ENCODE measurements at regions not wholly inside any gene's neighbourhood (a gene's known extent, or its start where the extent isn't known, plus 50 kb on each side); places are given as distances from the start of the nearest gene placed in this dataset.

DNA sequence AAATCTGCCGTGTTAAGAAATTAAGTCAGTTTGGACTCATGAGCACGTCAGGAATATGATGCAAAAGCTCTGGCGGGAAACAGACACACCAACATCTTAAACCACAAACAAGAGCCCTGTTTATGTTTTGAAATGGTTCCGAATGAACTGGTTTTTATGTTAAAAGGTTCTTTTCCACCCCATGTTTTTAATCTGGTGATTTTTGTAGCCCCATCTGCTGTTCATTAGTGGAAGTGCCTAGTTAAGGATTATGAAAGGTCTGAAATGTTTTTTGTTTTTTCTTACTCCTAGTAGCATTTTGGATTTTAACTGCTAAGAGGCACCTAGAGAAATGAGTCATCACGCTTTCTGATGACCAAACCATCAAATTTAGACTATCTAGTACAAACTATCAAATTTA, 404.1 kb upstream of the MKI67 start:
- DNase-seq (ENCODE audit: low read depth) = no peak

DNA sequence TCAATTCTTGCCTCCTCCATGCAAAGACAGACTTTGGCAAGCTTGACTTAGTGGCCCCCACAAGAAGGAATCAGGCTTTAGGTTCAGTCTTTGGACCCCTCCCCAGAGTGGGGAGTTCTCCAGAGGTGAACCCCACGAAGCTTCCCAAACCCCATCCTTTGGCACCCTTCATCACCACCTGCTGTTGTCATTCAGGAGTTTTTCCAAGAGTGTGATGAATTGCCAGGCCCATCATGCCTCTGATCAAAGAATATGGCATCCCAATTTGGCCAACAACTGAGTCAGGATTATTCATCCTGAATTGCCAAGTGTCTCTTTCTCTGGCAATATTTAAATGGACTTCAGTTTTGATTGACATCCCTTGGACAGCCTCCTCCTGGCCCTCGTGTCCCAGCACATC, 404.7 kb upstream of the MKI67 start:
- no peak for DNase-seq (ENCODE audit: low read depth)

DNA sequence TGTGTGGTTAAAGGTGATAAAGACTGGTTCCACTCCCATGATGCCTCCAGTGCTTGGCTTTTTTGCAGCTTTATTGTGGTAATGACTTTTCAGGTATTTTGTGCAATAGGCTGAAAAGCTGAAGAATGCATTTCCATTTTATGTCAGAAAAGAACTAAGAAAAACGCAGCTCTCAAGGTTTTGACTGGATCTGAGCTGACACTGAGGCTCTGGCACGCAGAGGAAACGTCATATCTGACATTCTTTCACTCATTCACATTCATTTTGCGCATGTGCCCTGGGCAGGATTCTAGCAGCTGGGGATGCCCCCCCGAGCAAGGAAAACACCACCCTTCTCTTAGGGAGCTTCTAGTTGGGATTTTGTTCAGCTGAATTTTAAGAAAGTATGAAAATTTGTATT, 408.5 kb upstream of the MKI67 start:
- DNase-seq (ENCODE audit: low read depth) = no peak

DNA sequence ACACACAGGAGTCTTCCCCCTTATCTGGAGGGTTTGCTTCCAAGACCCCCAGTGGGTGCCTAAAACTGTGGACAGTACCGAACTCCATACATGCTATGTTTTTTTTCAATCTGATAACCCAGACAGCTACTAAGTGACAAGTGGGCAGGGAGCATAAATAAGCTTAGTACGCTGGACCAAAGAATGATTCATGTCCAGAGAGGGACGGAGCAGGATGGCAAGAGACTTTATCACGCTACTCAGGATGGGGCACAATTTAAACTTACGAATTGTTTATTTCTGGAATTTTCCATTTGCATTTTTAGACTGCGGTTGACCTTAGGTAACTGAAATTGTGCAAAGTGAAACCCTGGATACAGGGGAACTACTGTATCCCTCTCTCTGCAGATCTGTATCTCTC, 410.0 kb upstream of the MKI67 start:
- no peak for DNase-seq (ENCODE audit: low read depth)

DNA sequence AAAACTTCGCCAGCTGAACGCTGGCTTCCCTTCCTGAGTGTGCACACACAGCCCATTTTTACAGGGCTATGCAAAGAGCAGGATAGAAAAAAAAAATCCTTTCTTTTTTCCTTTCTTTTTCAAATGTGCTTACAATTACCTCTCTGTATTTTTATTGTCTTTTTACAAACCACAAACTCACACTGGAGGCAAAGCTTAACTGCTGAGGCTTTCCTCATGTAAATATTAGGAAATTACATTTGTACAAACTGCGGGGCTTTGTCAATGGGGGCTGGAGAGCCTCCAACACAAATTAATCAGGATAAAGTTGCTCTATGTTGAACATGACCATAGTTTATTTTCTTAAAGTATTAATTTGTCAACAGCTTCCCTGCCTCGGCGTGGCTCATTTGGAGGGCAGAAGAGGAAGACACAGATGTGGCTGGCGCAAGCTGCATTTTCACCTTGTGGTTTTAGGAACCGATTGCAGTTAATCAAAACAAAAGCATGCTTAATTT, 411.7 kb upstream of the MKI67 start:
- DNase-seq (ENCODE audit: low read depth) = no peak

DNA sequence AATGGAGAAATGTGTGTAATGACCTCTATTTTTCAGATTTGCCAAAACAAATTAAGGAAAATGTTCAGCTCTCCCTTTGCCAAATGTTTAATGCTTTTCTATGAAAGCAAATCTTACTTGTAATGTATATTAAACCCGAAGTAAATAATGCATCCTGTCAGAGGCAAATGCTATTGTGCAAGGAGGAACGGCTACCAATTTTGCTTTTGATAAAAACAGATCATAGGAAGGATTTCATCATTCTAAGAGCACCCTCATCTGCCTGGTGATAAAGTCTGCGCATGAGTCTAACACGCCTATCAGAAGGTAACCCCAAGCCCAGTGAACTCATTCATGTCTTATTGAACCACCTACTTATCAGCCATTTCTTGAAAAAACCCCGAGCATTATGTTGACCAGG, 412.4 kb upstream of the MKI67 start:
- no peak for DNase-seq (ENCODE audit: low read depth)

DNA sequence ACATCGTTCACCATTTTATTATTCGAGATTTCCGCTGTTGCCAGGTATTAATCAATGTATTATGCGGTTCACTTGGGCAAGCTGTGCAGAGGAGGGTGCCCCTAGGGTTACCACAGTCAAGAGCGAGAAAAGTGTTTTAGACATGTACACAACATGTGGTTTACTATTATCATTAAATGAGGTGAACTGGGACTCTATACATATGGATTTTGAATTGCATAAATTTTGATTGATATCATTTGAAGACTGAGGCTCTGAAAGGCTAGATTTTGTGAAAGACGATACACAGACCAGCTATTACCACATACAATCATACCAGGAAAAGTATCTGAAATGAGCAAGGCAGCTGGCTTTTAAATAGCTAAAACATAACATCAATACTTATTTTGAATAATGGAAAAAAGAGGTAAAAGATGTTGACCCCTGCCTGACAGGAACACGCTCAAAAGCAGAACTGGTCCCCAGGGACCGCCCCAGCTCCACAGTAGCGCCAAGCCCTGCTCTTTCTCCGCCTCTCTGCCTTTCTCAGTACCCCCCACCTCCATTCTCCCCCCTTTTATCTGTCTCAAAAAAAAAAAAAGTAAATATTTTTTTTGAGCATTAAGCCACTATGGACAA, 413.4 kb upstream of the MKI67 start:
- DNase-seq (ENCODE audit: low read depth) = no peak

DNA sequence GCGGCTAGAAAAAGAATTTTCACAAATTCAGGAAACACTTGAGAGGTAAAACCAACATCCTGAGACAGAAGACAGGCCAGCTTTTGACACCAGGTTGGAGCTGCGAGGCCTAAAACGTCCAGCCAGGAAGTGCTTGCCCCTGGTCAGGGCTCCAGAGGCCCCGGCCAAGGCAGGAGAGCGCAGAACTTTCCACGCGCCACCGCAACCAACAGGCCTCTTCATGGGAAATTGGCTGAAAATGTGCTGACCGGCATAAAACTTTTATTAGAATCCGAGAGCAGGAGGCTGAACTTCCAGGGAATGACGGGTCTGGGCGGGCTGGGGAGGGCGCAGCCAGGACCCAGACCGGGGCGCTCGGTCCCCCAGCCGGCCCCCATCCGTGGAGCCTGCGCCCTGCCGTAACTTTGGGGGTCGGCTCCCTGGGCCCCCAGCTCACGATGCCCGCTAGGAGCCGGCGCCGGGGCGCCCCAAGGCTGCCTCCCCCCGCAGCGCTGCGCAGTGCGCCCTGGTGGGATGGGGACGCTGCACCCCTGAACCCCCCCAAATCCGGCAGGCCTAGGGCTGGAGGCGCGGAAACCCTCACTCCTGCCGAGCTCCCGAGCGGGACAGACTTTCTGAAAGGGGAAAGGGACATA, 414.0 kb upstream of the MKI67 start:
- no peak for DNase-seq (ENCODE audit: low read depth)

DNA sequence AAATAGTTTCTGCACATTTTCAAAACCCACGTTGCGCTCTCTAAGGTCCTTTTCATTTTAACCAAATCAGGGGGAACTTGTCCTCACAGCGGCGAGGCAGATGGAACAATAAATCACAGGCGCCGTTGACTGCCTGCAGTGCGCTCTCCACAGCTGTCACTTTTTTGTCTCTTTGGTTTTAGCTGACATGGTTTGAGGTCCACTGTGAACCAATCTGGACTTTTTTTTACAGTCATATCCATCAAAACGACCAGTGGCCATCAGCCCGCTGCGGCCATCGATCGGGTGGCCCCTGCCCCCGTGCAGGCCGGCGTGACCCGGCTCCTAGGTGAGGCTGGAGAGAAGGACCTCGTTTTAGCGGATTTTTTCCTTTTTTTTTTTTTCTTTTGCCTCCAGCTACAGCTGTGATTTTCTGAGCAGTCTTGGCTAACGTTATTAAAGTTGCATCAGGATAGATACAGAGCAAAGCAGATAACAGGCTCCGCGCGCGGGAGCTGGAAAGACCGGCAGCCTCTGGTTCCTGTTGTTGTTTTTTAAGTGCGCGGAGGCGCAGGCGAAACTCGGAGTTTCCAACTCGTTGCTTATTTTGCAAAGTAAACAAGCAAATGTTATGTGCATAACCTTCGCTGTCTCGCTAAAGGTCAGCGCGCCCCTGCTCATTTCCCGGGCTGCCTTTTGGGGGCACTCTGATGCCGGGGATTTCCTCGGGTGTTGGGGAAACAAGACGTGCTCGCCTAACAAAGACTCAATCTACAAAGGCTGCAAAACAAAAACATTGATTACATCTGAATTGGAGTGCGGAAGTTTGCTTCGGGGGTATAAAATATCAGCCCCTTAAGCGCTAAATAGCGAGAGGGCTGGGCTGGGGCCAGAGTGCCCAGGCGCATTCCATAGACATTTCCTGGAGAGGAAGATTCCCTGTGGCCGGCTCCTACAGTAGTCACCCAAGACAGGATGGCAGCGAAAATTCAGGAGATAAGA, 414.8 kb upstream of the MKI67 start:
- DNase-seq (ENCODE audit: low read depth) = no peak

DNA sequence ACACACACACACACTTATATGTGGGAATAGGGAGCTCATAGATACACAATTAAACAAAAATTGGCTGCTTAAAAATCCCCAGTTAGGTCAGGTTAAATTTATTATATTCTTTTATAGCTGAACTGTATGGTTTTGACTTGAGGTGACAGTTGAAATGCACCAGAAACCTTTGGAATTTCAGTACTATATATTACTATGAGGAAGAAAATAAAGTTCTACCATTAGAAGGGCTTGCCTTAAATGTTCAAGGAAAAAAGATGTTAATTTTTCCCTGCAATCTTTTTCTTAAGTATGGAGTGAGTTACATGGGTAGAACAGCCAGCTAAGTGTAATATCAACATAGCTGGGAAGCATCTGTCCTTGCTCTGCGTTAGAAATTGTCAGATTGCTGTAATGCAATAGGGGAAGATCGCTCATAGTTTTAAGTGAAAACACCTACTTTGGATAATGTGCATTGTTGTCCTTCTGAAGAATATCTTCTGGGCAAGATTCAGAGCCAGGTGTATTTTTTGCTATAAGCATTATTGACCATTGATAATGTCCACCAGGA, 415.8 kb upstream of the MKI67 start:
- no peak for DNase-seq (ENCODE audit: low read depth)

DNA sequence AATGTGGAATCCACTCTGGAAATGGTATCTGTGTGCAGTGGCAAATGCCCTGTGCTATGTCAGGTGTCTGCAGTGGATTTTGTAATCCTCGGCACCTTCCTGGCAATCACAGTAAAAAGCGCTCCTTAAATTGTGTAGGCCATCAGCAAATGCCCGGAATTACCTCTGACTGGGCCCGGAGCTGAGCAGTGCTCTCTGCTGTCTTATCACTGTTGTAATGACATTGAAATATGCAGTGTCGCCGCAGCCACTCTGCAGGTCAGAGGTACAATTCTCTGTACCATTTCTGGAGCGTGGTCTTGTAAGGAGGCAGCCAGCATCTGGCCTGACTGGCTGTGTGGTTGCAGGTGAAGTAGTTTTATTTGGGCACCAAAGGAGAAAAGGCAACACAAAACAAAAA, 416.4 kb upstream of the MKI67 start:
- no peak for DNase-seq (ENCODE audit: low read depth)

DNA sequence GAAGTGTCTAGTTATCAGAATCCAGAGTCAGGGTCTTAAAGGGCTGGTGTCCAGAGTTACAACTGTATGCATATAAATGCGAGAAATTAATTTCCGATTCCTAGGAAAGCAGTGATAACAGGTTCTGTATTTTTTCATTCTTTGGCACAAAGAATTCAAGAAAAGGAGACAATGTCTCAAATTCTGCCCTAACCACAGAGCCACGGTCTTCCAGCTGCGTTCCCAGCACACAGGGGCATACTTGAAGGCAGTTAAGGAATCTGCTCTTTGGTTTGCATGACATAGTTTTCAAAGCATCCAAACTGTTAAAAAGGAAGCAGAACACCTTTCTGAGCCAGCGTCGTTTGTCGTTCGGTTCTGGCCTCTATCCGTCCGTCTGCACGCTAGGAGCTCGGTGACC, 416.9 kb upstream of the MKI67 start:
- no peak for DNase-seq (ENCODE audit: low read depth)

DNA sequence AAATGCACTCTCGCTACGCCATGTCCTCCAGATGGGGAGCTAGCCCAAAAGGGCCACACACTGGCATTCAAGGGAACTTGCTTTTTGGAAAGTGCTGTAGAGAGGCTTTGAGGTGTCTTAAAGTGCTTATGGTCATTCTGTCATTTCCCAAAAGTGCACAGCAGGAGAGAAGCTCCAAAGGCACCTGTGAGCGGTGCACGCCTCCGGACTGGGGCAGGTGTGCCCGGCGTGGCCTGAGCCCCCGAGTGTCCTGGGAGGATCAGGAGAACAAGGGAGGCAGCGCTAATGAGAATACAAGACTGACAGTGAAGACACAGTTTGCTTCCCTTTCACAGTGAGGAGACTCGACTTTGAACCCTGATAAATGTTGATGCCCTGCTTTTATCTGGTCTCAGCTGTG, 419.0 kb upstream of the MKI67 start:
- DNase-seq (ENCODE audit: low read depth) = no peak

DNA sequence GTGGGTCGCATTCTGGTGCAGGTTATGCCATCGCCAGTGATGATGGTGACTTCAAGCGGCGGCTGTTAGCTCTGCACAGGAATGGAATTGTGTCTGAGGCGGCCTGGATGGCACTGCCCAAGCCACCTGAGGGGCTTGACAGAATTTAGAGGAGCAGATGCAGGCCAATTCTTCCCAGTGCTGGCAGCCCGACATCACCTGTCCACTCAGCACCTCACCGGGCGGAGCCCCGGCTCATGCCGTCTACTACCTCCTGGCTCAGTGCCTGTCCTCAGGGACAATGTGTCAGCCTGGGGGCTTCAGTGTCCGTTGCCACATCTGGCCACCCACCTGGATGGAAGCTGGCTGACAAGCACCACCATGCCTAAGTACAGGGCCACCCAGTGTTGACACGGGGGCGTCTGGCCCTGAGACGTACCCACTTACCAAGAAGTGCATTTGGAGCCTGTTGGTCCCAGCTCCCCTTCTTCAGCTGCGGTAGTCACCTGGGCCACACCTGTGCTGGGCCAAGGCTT, 420.5 kb upstream of the MKI67 start:
- no peak for DNase-seq (ENCODE audit: low read depth)

DNA sequence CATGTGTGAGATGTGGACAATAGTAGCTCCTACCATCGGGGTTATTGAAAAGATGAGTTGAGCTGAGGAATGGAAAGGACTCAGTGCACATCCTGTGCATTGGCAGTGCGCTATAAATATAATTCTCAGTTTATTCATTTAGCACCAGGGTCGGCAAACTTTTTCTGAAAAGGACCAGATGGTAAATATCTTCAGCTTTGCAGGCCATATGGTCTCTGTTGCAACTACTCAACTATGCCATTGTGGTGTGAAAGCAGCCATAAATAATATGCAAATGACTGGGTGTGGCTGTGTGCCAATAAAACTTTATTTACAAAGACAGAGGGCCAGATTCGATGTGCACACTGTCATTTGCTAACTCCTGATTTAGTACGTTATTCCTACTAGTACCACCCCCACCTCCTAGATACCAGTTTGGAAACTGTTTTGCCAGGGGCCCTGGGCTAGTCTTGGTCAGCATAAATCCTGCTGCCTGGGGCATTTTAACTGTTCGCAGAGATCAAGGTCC, 422.9 kb upstream of the MKI67 start:
- no peak for DNase-seq (ENCODE audit: low read depth)

DNA sequence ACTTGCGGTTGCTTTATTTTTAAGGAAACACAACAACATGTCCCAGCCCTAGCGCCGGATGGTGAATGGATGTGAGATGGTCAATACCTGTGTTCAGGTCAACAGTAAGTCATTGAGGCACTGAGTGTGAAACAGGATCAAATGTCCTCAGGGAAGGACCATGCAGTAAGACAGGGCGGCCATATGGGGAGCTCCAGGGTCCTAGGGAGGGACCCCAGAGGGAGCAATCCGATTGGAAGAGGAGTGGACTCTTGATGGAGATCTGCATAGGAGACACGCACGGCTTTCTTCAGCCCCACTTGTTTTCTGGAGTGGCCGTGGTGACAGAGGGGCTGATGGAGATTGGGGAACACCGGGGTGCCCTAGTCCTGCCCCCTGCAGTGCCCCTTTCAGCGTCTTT, 423.8 kb upstream of the MKI67 start:
- DNase-seq (ENCODE audit: low read depth) = no peak

DNA sequence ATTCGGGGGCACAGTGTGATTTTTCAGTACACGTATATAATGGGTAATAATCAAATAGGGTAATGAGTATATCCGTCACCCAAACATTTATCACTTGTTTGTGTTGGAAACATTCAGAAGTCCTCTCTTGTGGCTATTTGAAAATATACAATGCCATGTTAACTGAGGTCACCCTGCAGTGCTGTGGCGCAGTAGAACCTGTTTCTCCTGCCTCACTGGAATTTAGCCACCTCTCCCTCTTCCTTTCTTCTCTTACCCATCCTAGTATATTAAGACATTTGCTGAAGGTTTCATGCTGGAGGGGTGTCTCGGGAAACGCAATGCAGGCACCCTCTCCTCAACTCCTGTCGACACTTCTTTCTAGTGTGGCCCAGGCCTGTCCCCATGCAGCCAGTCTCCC, 425.3 kb upstream of the MKI67 start:
- DNase-seq (ENCODE audit: low read depth) = no peak

DNA sequence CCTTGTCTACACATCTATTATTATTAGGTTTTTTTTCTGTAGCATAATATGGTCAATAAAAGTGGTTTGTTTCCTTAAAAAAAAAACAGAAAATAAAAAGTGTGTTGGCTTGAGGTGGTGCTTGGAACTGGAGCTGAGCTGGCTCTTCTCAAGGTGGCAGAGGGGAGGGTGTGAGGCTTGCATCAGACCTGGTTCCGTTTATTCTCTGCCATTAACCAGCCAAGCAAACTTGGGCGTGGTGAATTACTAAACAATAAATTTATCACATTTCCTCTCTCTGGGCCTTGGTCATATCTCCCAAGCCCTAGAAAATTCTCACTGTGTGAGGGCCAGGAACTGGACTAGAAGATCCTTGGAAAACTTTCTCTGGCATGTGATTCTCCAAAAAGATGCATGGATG, 427.5 kb upstream of the MKI67 start:
- DNase-seq (ENCODE audit: low read depth) = no peak

DNA sequence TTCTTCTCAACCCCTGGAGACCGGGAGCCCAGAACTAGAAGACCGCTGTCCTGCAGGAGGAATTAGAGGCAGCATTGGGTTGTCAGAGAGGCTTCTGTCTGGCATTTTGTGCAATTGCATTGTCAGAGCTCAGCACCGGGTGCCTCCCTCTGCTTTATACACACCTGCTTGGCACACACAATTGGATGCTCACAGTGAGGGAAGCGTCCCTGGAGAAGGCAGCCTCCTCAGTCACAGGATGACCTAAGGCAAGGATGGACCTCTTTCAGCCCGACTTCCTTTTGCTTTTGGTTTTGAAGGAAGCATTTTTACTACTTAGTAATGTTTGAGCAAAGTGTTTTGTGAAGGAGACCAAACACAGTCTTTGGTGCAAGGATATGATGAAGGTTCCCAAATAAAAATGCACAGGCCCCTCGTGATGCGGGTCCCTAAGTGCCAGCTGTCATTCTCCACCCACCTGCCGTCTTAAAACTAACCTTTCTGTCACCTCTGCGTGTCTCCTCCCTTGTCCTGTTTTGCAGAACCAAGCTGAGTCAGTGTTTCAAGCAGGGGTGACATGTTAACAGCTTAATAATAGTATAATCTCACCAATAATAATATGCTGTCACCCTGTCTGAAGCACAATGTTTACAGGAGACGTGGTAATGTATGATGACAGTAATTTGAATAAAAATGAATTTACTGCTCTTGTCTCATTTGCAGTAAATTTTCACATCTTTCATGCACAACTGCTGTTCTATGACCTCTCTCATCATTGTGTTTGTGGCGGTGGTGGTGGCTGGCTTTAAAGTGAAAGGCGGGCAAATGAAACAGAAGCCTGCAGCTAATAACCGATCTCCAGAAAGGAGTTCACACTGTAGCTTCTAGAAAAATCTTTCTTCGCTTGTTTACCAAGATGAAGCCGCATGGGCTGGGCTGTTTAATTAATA, 430.2 kb upstream of the MKI67 start:
- no peak for DNase-seq (ENCODE audit: low read depth)

DNA sequence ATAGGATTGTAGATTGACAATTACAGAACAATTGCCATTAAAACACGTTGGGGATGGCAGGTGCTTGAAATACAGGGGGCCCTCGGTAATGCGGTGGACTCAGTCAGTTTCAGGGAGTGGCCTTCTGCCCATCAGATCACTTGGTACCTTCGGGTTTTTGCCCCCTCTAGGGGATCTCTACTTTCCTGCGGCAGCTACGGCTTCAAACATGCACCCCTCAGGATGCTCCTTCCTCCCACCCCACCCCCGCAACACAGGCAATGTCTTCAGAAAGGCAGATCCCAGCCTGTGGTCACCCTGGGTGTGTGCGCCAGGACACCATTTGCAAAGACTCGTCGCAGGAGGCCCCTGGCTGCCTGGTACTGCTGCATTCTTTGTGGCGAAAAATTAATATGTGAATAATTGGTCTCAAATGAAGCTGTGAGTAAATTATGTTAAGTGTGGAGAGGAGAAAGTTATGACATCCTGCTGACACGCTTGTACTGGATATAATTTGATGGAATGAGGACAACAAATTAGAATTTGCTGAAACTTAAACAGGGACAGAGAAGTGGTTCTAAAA, 431.0 kb upstream of the MKI67 start:
- no peak for DNase-seq (ENCODE audit: low read depth)

DNA sequence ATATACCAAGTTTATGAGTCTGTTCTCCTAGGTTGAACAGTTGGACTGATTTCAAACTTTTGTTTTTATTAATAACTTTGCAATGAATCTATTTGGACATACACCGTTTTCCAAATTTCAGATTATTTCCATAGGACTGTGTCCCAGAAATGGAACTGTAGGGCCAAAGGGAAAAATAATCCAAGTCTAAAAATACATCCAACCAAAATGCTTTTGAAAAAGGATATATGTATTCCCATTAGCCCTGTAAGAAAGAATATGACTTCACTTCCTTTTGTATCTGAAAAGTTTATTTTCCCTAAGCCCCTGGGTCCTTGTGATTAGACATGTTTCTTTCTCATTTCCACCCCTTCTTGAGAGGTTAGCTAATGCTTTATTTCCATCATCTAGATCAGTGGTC, 434.2 kb upstream of the MKI67 start:
- DNase-seq (ENCODE audit: low read depth) = no peak

Measured in stimulated activated CD8-positive, alpha-beta memory T cell treated with anti-CD3 and anti-CD28 coated beads, Interleukin-7, amount 100 ng/mL, for 24 hours (primary cell).